MCF 10A (cell line): ENCODE measurements at regions not wholly inside any gene's neighbourhood (a gene's known extent, or its start where the extent isn't known, plus 50 kb on each side); places are given as distances from the start of the nearest gene placed in this dataset.

Experiments used
- BruUV-seq: library from RNA; stranded (reverse); fragments of 400-500 nt; replicated peaks from 2 replicates; lab custom pipeline; 2021; lab: Mats Ljungman, UMichigan
- CTCF ChIA-PET: fragments of 300-600 bp; sonication (Branson Sonifier 250); formaldehyde crosslinking; extraction: SDS; loops from one replicate; lab custom pipeline; 2021; ENCODE audit warnings: antibody characterized with exemption, inconsistent platforms; lab: Yijun Ruan, JAX
- POLR2A ChIA-PET: fragments of 300-600, 350-650 bp; sonication (Branson Sonifier 250); formaldehyde crosslinking; extraction: SDS; loops from one replicate; lab custom pipeline; 2020; ENCODE audit warnings: antibody characterized with exemption, inconsistent platforms; lab: Yijun Ruan, JAX
- DNase-seq: peaks from one replicate; pipeline ENCODE4 v3.0.0-alpha.2; 2018; ENCODE audit not compliant: unreplicated experiment
- H3K27ac Mint-ChIP-seq: one replicate; pipeline ENCODE4 v1.8.0; 2022; ENCODE audit warnings: mild to moderate bottlenecking, low read depth, mixed read lengths; ENCODE audit not compliant: unreplicated experiment
- H3K27me3 Mint-ChIP-seq: one replicate; pipeline ENCODE4 v1.8.0; 2022; ENCODE audit warnings: mixed read lengths; ENCODE audit not compliant: insufficient read depth, unreplicated experiment
- H3K36me3 Mint-ChIP-seq: one replicate; pipeline ENCODE4 v1.8.0; 2022; ENCODE audit warnings: mild to moderate bottlenecking, moderate library complexity, mixed read lengths; ENCODE audit not compliant: insufficient read depth, unreplicated experiment
- H3K4me1 Mint-ChIP-seq: one replicate; pipeline ENCODE4 v1.8.0; 2022; ENCODE audit warnings: mixed read lengths; ENCODE audit not compliant: insufficient read depth, unreplicated experiment
- H3K4me3 Mint-ChIP-seq: one replicate; pipeline ENCODE4 v1.8.0; 2022; ENCODE audit warnings: mild to moderate bottlenecking, moderate library complexity, mixed read lengths; ENCODE audit not compliant: unreplicated experiment
- H3K9me3 Mint-ChIP-seq: one replicate; pipeline ENCODE4 v1.8.0; 2022; ENCODE audit warnings: mixed read lengths; ENCODE audit not compliant: unreplicated experiment
- intact Hi-C: fragments of 100-400 bp; cut with micrococcal nuclease; formaldehyde crosslinking; loops from 2 replicates; pipeline ENCODE4 v1.14.1; 2022
- TF ChIP-seq, protein P1 (sequence below): fragments of 200-600 bp; IDR thresholded peaks from one replicate; pipeline ENCODE4 v1.8.0; 2022; ENCODE audit warnings: antibody characterized with exemption, mild to moderate bottlenecking; ENCODE audit not compliant: unreplicated experiment

DNA sequence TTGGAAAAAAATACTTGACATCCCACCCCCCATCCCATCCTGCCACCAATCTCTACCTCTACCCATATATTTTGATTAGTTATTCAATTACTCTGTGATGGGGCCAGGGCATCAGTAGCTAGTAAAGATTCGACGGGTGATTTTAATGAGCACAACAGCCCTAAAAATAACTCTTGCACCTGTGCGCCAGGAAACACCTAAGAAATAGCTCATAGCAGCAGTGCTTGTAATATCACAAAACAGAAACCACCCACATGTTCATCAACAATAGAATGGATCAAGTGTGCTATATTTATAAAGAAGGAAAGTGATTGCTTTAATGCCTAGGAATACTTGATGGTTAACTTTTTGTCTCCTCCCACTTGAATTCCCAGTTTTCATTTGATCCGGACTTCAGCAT is 225.6 kb upstream of the LCORL start:
- ChIA-PET POLR2A (interaction anchor here (0.6 kb wide), 1 partner anchor 10 kb away, joined by 5 read pairs; no protein-coding TSS in a partner anchor), CTCF (no interaction called here)
- H3K36me3 Mint-ChIP-seq = no peaks in the 10 kb centered on the region
- TF ChIP-seq, protein P1, sequence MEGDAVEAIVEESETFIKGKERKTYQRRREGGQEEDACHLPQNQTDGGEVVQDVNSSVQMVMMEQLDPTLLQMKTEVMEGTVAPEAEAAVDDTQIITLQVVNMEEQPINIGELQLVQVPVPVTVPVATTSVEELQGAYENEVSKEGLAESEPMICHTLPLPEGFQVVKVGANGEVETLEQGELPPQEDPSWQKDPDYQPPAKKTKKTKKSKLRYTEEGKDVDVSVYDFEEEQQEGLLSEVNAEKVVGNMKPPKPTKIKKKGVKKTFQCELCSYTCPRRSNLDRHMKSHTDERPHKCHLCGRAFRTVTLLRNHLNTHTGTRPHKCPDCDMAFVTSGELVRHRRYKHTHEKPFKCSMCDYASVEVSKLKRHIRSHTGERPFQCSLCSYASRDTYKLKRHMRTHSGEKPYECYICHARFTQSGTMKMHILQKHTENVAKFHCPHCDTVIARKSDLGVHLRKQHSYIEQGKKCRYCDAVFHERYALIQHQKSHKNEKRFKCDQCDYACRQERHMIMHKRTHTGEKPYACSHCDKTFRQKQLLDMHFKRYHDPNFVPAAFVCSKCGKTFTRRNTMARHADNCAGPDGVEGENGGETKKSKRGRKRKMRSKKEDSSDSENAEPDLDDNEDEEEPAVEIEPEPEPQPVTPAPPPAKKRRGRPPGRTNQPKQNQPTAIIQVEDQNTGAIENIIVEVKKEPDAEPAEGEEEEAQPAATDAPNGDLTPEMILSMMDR = no peak
- H3K27ac Mint-ChIP-seq = no peak overlapping the region
- no TSS peak for BruUV-seq
- no peaks in the 10 kb centered on the region for H3K27me3 Mint-ChIP-seq
- peaks cover 4% of the 10 kb centered on the region for H3K4me1 Mint-ChIP-seq
- intact Hi-C loops = no loop called here
- H3K4me3 Mint-ChIP-seq = no peak overlapping the region
- no peak for DNase-seq
- no peaks in the 10 kb centered on the region for H3K9me3 Mint-ChIP-seq

DNA sequence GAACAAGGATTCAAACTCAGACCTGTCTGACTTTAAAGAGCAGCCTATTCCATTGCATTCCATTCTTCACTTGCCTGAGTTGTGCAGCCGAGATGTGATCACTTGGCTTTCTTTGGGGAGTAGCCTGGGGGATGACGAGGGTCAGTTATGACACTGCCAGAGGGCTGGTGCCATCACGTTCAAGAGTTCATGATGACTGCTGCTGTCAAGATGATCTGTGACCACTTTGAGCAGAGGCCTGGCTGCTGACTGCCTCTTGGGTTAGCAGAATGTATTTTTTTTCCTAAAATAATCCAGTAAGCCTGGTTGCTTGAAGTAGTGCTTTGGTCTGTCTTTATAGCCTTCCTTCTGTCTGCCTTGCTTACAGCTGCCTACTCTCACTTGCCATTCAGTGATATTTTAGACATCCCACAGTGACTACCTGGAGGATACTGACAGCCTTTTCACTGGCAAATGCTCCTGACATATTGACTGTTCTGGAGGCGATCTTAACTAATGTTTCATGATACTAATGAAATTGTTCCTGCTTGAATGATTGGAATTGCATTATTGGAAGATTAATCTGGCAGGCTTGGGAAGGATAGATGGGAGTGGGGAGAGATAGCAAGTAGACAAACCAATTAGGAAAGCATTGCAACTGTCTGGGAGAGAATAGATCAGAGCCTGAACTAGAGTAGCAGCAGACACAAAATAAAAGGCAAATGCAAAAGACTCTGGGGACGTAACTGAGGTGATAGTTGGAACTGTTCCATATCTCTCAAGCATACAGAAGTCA is 221.6 kb upstream of the LCORL start:
- no peak overlapping the region for H3K27ac Mint-ChIP-seq
- ChIA-PET CTCF (no interaction called here), POLR2A (no interaction called here)
- intact Hi-C loops = no loop called here
- H3K4me3 Mint-ChIP-seq = no peak overlapping the region
- H3K4me1 Mint-ChIP-seq = no peaks in the 10 kb centered on the region
- H3K9me3 Mint-ChIP-seq = no peaks in the 10 kb centered on the region
- H3K36me3 Mint-ChIP-seq = no peaks in the 10 kb centered on the region
- BruUV-seq = no TSS peak
- DNase-seq = no peak
- no peaks in the 10 kb centered on the region for H3K27me3 Mint-ChIP-seq
- TF ChIP-seq, protein P1 = no peak

DNA sequence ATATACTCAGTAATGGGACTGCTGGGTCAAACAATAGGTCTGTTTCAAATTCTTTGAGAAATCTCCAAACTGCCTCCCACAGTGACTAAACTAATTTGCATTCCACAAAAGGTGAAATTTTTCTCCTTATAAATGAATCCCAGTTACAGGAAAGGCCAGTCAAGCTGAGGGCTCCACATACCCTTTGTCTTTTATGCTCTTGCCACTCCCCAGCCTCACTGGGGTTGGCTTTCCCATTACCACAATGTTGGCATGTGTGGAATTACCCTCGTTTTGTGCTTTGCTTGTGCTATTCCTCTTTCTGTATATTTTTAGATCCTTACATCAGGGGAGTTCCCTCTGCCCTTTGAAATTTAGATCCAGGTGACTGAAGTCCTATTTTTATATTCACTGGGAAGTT is 220.2 kb upstream of the LCORL start:
- DNase-seq = no peak
- H3K27ac Mint-ChIP-seq = no peak overlapping the region
- no peaks in the 10 kb centered on the region for H3K27me3 Mint-ChIP-seq
- ChIA-PET CTCF (no interaction called here), POLR2A (no interaction called here)
- H3K9me3 Mint-ChIP-seq = no peaks in the 10 kb centered on the region
- no peaks in the 10 kb centered on the region for H3K4me1 Mint-ChIP-seq
- H3K36me3 Mint-ChIP-seq = no peaks in the 10 kb centered on the region
- BruUV-seq = no TSS peak
- intact Hi-C loops = no loop called here
- no peak overlapping the region for H3K4me3 Mint-ChIP-seq
- TF ChIP-seq, protein P1 = no peak

DNA sequence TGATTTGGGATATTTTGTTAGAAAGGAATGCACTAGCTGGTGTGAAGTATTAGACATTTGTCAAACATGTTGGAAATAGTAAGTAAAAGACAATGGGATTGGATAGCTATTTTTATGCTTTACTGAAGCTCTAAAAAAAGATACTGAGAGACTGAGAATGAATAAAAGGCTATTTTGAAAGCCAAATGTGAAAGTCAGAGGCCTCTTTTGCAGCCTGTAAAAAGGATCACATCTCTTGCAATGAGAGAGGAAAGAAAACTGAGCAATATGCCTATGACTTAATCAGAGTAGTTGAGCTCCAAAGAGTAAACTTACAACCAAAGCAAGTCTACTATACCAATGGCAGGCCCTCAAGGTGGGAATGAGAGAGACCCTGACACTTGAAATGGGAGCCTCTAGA is 212.6 kb upstream of the LCORL start:
- no peaks in the 10 kb centered on the region for H3K4me1 Mint-ChIP-seq
- H3K4me3 Mint-ChIP-seq = no peak overlapping the region
- no peaks in the 10 kb centered on the region for H3K36me3 Mint-ChIP-seq
- no peak overlapping the region for H3K27ac Mint-ChIP-seq
- POLR2A ChIA-PET = no interaction called here
- no TSS peak for BruUV-seq
- CTCF ChIA-PET = no interaction called here
- H3K9me3 Mint-ChIP-seq = peaks cover 8% of the 10 kb centered on the region
- TF ChIP-seq, protein P1 = no peak
- intact Hi-C loops = no loop called here
- no peaks in the 10 kb centered on the region for H3K27me3 Mint-ChIP-seq
- DNase-seq = no peak
